ENCODE measurements at regions not wholly inside any gene's neighbourhood (a gene's known extent, or its start where the extent isn't known, plus 50 kb on each side); places are given as distances from the start of the nearest gene placed in this dataset.
"Not testable (repeated sequence)": the region's sequence is repeated elsewhere in the genome, so short reads cannot be mapped to it uniquely, and the experiment has no call there.

GRCh38 chr5:116778032-116778431 is 203.4 kb upstream of the SEMA6A start:
- no peak for DNase-seq (ENCODE audit: low spot score)

GRCh38 chr5:116773926-116774325 is 199.3 kb upstream of the SEMA6A start:
- DNase-seq (ENCODE audit: low spot score), result no peak

- no peak for DNase-seq (ENCODE audit: low spot score)
These were observed 198.2 kb upstream of the SEMA6A start for GRCh38 chr5:116772806-116773205.

- no peak for DNase-seq (ENCODE audit: low spot score)
These were observed 197.5 kb upstream of the SEMA6A start for GRCh38 chr5:116772152-116772501.

- no peak for DNase-seq (ENCODE audit: low spot score)
These were observed 197.0 kb upstream of the SEMA6A start for GRCh38 chr5:116771466-116772151.

- not testable (repeated sequence) for DNase-seq (ENCODE audit: low spot score)
These were observed 195.3 kb upstream of the SEMA6A start for GRCh38 chr5:116769953-116770352.

- no peak for DNase-seq (ENCODE audit: low spot score)
These were observed 194.8 kb upstream of the SEMA6A start for GRCh38 chr5:116769470-116769869.

- peak; percentile 84 for DNase-seq (ENCODE audit: low spot score)
These were observed 191.9 kb upstream of the SEMA6A start for GRCh38 chr5:116766470-116766947.

GRCh38 chr5:116765441-116765840 is 190.8 kb upstream of the SEMA6A start:
- DNase-seq (ENCODE audit: low spot score), result no peak

- no peak for DNase-seq (ENCODE audit: low spot score)
These were observed 190.3 kb upstream of the SEMA6A start for GRCh38 chr5:116764941-116765340.

- no peak for DNase-seq (ENCODE audit: low spot score)
These were observed 189.6 kb upstream of the SEMA6A start for GRCh38 chr5:116763987-116764866.

GRCh38 chr5:116759860-116760640 is 185.4 kb upstream of the SEMA6A start:
- DNase-seq (ENCODE audit: low spot score), result no peak

GRCh38 chr5:116757326-116757725 is 182.7 kb upstream of the SEMA6A start:
- DNase-seq (ENCODE audit: low spot score), result no peak

- DNase-seq (ENCODE audit: low spot score), result no peak
These were observed 181.9 kb upstream of the SEMA6A start for GRCh38 chr5:116756531-116756930.

- DNase-seq (ENCODE audit: low spot score), result peak; percentile 27
These were observed 179.9 kb upstream of the SEMA6A start for GRCh38 chr5:116754556-116754955.

GRCh38 chr5:116751684-116752083 is 177.1 kb upstream of the SEMA6A start:
- no peak for DNase-seq (ENCODE audit: low spot score)

GRCh38 chr5:116750631-116751580 is 176.3 kb upstream of the SEMA6A start:
- DNase-seq (ENCODE audit: low spot score), result no peak

GRCh38 chr5:116747881-116748280 is 173.3 kb upstream of the SEMA6A start:
- DNase-seq (ENCODE audit: low spot score), result no peak

- no peak for DNase-seq (ENCODE audit: low spot score)
These were observed 172.0 kb upstream of the SEMA6A start for GRCh38 chr5:116746668-116747067.

- DNase-seq (ENCODE audit: low spot score), result no peak
These were observed 166.1 kb upstream of the SEMA6A start for GRCh38 chr5:116740771-116741170.

GRCh38 chr5:116739571-116739970 is 164.9 kb upstream of the SEMA6A start:
- peak; percentile 62 for DNase-seq (ENCODE audit: low spot score)
